ENCODE measurements at regions not wholly inside any gene's neighbourhood (a gene's known extent, or its start where the extent isn't known, plus 50 kb on each side); places are given as distances from the start of the nearest gene placed in this dataset.

GRCh38 chr18:73787316-73787715, 360.3 kb downstream of the FBXO15 start:
- no peaks in the 10 kb centered on the region for H3K27me3 ChIP-seq (ENCODE audit: control insufficient read depth, insufficient read depth, low read length)
- H3K36me3 ChIP-seq (replicated peaks; ENCODE audit: control insufficient read depth, insufficient read depth, low read length), result no peaks in the 10 kb centered on the region
- H3K4me3 ChIP-seq (ENCODE audit: insufficient read depth, low read depth, low read length), result no peak overlapping the region
- DNase-seq, result no peak

- no peak overlapping the region for H3K4me3 ChIP-seq (ENCODE audit: insufficient read depth, low read depth, low read length)
- no peak for DNase-seq
- H3K27me3 ChIP-seq (ENCODE audit: control insufficient read depth, insufficient read depth, low read length), result no peaks in the 10 kb centered on the region
- no peaks in the 10 kb centered on the region for H3K36me3 ChIP-seq (replicated peaks; ENCODE audit: control insufficient read depth, insufficient read depth, low read length)
Measured at GRCh38 chr18:73785300-73785699, 362.3 kb downstream of the FBXO15 start.

- no peak overlapping the region for H3K4me3 ChIP-seq (ENCODE audit: insufficient read depth, low read depth, low read length)
- no peak for DNase-seq
- no peaks in the 10 kb centered on the region for H3K27me3 ChIP-seq (ENCODE audit: control insufficient read depth, insufficient read depth, low read length)
- no peaks in the 10 kb centered on the region for H3K36me3 ChIP-seq (replicated peaks; ENCODE audit: control insufficient read depth, insufficient read depth, low read length)
Measured at GRCh38 chr18:73784853-73785252, 362.8 kb downstream of the FBXO15 start.

- Histone ChIP-seq H3K36me3 (replicated peaks; ENCODE audit: control insufficient read depth, insufficient read depth, low read length) (no peaks in the 10 kb centered on the region), H3K4me3 (ENCODE audit: insufficient read depth, low read depth, low read length) (no peak overlapping the region), H3K27me3 (ENCODE audit: control insufficient read depth, insufficient read depth, low read length) (no peaks in the 10 kb centered on the region)
- no peak for DNase-seq
Measured at GRCh38 chr18:73782405-73782804, 365.2 kb downstream of the FBXO15 start.

GRCh38 chr18:73780218-73780617, 367.4 kb downstream of the FBXO15 start:
- H3K36me3 ChIP-seq (replicated peaks; ENCODE audit: control insufficient read depth, insufficient read depth, low read length), result no peaks in the 10 kb centered on the region
- no peaks in the 10 kb centered on the region for H3K27me3 ChIP-seq (ENCODE audit: control insufficient read depth, insufficient read depth, low read length)
- DNase-seq, result no peak

GRCh38 chr18:73778032-73778359, 369.6 kb downstream of the FBXO15 start:
- no peak for DNase-seq
- no peaks in the 10 kb centered on the region for H3K27me3 ChIP-seq (ENCODE audit: control insufficient read depth, insufficient read depth, low read length)
- H3K36me3 ChIP-seq (replicated peaks; ENCODE audit: control insufficient read depth, insufficient read depth, low read length), result no peaks in the 10 kb centered on the region
- no peak overlapping the region for H3K4me3 ChIP-seq (ENCODE audit: insufficient read depth, low read depth, low read length)

More at GRCh38 chr18:73780218-73780617, 367.4 kb downstream of the FBXO15 start:
- H3K4me3 ChIP-seq (ENCODE audit: insufficient read depth, low read depth, low read length), result no peak overlapping the region

GRCh38 chr18:73777356-73778031, 370.1 kb downstream of the FBXO15 start:
- H3K36me3 ChIP-seq (replicated peaks; ENCODE audit: control insufficient read depth, insufficient read depth, low read length), result no peaks in the 10 kb centered on the region

GRCh38 chr18:73774811-73775509, 372.7 kb downstream of the FBXO15 start:
- no peak for DNase-seq
- Histone ChIP-seq H3K36me3 (replicated peaks; ENCODE audit: control insufficient read depth, insufficient read depth, low read length) (no peaks in the 10 kb centered on the region), H3K4me3 (ENCODE audit: insufficient read depth, low read depth, low read length) (no peak overlapping the region), H3K27me3 (ENCODE audit: control insufficient read depth, insufficient read depth, low read length) (no peaks in the 10 kb centered on the region)

More at GRCh38 chr18:73777356-73778031, 370.1 kb downstream of the FBXO15 start:
- DNase-seq, result no peak
- H3K4me3 ChIP-seq (ENCODE audit: insufficient read depth, low read depth, low read length), result no peak overlapping the region
- no peaks in the 10 kb centered on the region for H3K27me3 ChIP-seq (ENCODE audit: control insufficient read depth, insufficient read depth, low read length)

GRCh38 chr18:73768043-73768442, 379.6 kb downstream of the FBXO15 start:
- DNase-seq, result no peak
- H3K4me3 ChIP-seq (ENCODE audit: insufficient read depth, low read depth, low read length), result no peak overlapping the region
- H3K36me3 ChIP-seq (replicated peaks; ENCODE audit: control insufficient read depth, insufficient read depth, low read length), result no peaks in the 10 kb centered on the region
- H3K27me3 ChIP-seq (ENCODE audit: control insufficient read depth, insufficient read depth, low read length), result no peaks in the 10 kb centered on the region

- Histone ChIP-seq H3K36me3 (replicated peaks; ENCODE audit: control insufficient read depth, insufficient read depth, low read length) (no peaks in the 10 kb centered on the region), H3K4me3 (ENCODE audit: insufficient read depth, low read depth, low read length) (no peak overlapping the region), H3K27me3 (ENCODE audit: control insufficient read depth, insufficient read depth, low read length) (no peaks in the 10 kb centered on the region)
- DNase-seq, result no peak
Measured at GRCh38 chr18:73766910-73767515, 380.6 kb downstream of the FBXO15 start.

GRCh38 chr18:73758446-73758845, 389.2 kb downstream of the FBXO15 start:
- no peak overlapping the region for H3K4me3 ChIP-seq (ENCODE audit: insufficient read depth, low read depth, low read length)
- no peak for DNase-seq
- H3K36me3 ChIP-seq (replicated peaks; ENCODE audit: control insufficient read depth, insufficient read depth, low read length), result no peaks in the 10 kb centered on the region
- H3K27me3 ChIP-seq (ENCODE audit: control insufficient read depth, insufficient read depth, low read length), result no peaks in the 10 kb centered on the region

- H3K36me3 ChIP-seq (replicated peaks; ENCODE audit: control insufficient read depth, insufficient read depth, low read length), result no peaks in the 10 kb centered on the region
- no peak for DNase-seq
- no peaks in the 10 kb centered on the region for H3K27me3 ChIP-seq (ENCODE audit: control insufficient read depth, insufficient read depth, low read length)
- no peak overlapping the region for H3K4me3 ChIP-seq (ENCODE audit: insufficient read depth, low read depth, low read length)
Measured at GRCh38 chr18:73756256-73757091, 391.2 kb downstream of the FBXO15 start.

GRCh38 chr18:73752965-73753364, 394.7 kb downstream of the FBXO15 start:
- no peak overlapping the region for H3K4me3 ChIP-seq (ENCODE audit: insufficient read depth, low read depth, low read length)
- DNase-seq, result no peak
- no peaks in the 10 kb centered on the region for H3K27me3 ChIP-seq (ENCODE audit: control insufficient read depth, insufficient read depth, low read length)
- no peaks in the 10 kb centered on the region for H3K36me3 ChIP-seq (replicated peaks; ENCODE audit: control insufficient read depth, insufficient read depth, low read length)

GRCh38 chr18:73752546-73752945, 395.1 kb downstream of the FBXO15 start:
- H3K27me3 ChIP-seq (ENCODE audit: control insufficient read depth, insufficient read depth, low read length), result no peaks in the 10 kb centered on the region
- H3K4me3 ChIP-seq (ENCODE audit: insufficient read depth, low read depth, low read length), result no peak overlapping the region
- H3K36me3 ChIP-seq (replicated peaks; ENCODE audit: control insufficient read depth, insufficient read depth, low read length), result no peaks in the 10 kb centered on the region
- DNase-seq, result no peak
